ENCODE measurements at regions not wholly inside any gene's neighbourhood (a gene's known extent, or its start where the extent isn't known, plus 50 kb on each side); places are given as distances from the start of the nearest gene placed in this dataset.

GRCh38 chr10:29067628-29068027 is 221.2 kb upstream of the LYZL1 start:
- H3K9me3 ChIP-seq (ENCODE audit: control extremely low read depth in 1 of 5, control insufficient read depth in 4 of 5, insufficient read depth in 2 of 5, low read depth in 1 of 5, low read length in 4 of 5): no peaks in the 10 kb centered on the region
- POLR2A ChIA-PET: no interaction called here
- peaks cover 0 to 4% (median 0%) of the 10 kb centered on the region in 5 experiments for H3K27me3 ChIP-seq (replicated peaks in 2 of 5; ENCODE audit: control insufficient read depth in 4 of 5, insufficient read depth in 5 of 5, low read length in 4 of 5)
- DNase-seq: no peak
- no peak overlapping the region for H3K4me3 ChIP-seq (ENCODE audit: control insufficient read depth in 1 of 7, extremely low read depth in 1 of 7, insufficient read depth in 4 of 7, low read depth in 2 of 7, low read length in 6 of 7)
- H3K36me3 ChIP-seq (ENCODE audit: control insufficient read depth in 4 of 4, insufficient read depth in 4 of 4, low read length in 3 of 4): no peaks in the 10 kb centered on the region
- WGBS (ENCODE audit: insufficient coverage): no CpG with 5 or more reads among the region's 3 CpGs
- H3K4me1 ChIP-seq (ENCODE audit: control extremely low read depth in 1 of 4, control insufficient read depth in 4 of 4, insufficient read depth in 4 of 4, low read length in 3 of 4): no peaks in the 10 kb centered on the region
- no peak overlapping the region for H3K27ac ChIP-seq (ENCODE audit: insufficient read depth in 1 of 2, low read depth in 1 of 2, low read length in 2 of 2, poor library complexity in 1 of 2, severe bottlenecking in 2 of 2)
- CTCF ChIA-PET: no interaction called here

- Histone ChIP-seq H3K27ac (ENCODE audit: insufficient read depth in 1 of 2, low read depth in 1 of 2, low read length in 2 of 2, poor library complexity in 1 of 2, severe bottlenecking in 2 of 2) (no peak overlapping the region), H3K4me1 (ENCODE audit: control extremely low read depth in 1 of 4, control insufficient read depth in 4 of 4, insufficient read depth in 4 of 4, low read length in 3 of 4) (no peaks in the 10 kb centered on the region), H3K9me3 (ENCODE audit: control extremely low read depth in 1 of 5, control insufficient read depth in 4 of 5, insufficient read depth in 2 of 5, low read depth in 1 of 5, low read length in 4 of 5) (no peaks in the 10 kb centered on the region), H3K27me3 (replicated peaks in 2 of 5; ENCODE audit: control insufficient read depth in 4 of 5, insufficient read depth in 5 of 5, low read length in 4 of 5) (peaks cover 0 to 4% (median 0%) of the 10 kb centered on the region in 5 experiments), H3K4me3 (ENCODE audit: control insufficient read depth in 1 of 7, extremely low read depth in 1 of 7, insufficient read depth in 4 of 7, low read depth in 2 of 7, low read length in 6 of 7) (no peak overlapping the region), H3K36me3 (ENCODE audit: control insufficient read depth in 4 of 4, insufficient read depth in 4 of 4, low read length in 3 of 4) (no peaks in the 10 kb centered on the region)
- no peak for DNase-seq
- WGBS (ENCODE audit: insufficient coverage): no CpG with 5 or more reads among the region's 1 CpG
- ChIA-PET POLR2A (no interaction called here), CTCF (no interaction called here)
Measured at GRCh38 chr10:29068302-29068701, 220.6 kb upstream of the LYZL1 start.

- DNase-seq: no peak
- Histone ChIP-seq H3K27ac (ENCODE audit: insufficient read depth in 1 of 2, low read depth in 1 of 2, low read length in 2 of 2, poor library complexity in 1 of 2, severe bottlenecking in 2 of 2) (no peak overlapping the region), H3K4me1 (ENCODE audit: control extremely low read depth in 1 of 4, control insufficient read depth in 4 of 4, insufficient read depth in 4 of 4, low read length in 3 of 4) (no peaks in the 10 kb centered on the region), H3K9me3 (ENCODE audit: control extremely low read depth in 1 of 5, control insufficient read depth in 4 of 5, insufficient read depth in 2 of 5, low read depth in 1 of 5, low read length in 4 of 5) (no peaks in the 10 kb centered on the region), H3K4me3 (ENCODE audit: control insufficient read depth in 1 of 7, extremely low read depth in 1 of 7, insufficient read depth in 4 of 7, low read depth in 2 of 7, low read length in 6 of 7) (no peak overlapping the region), H3K27me3 (replicated peaks in 2 of 5; ENCODE audit: control insufficient read depth in 4 of 5, insufficient read depth in 5 of 5, low read length in 4 of 5) (peaks cover 0 to 4% (median 0%) of the 10 kb centered on the region in 5 experiments), H3K36me3 (ENCODE audit: control insufficient read depth in 4 of 4, insufficient read depth in 4 of 4, low read length in 3 of 4) (no peaks in the 10 kb centered on the region)
- CTCF ChIA-PET: no interaction called here
- WGBS (ENCODE audit: insufficient coverage): 100% methylated on average over 3 of the region's 6 CpGs
- POLR2A ChIA-PET: no interaction called here
Measured at GRCh38 chr10:29068966-29069365, 219.9 kb upstream of the LYZL1 start.

GRCh38 chr10:29069941-29070340 is 218.9 kb upstream of the LYZL1 start:
- WGBS (ENCODE audit: insufficient coverage): 97% methylated on average over 3 of the region's 4 CpGs
- POLR2A ChIA-PET: no interaction called here
- H3K36me3 ChIP-seq (ENCODE audit: control insufficient read depth in 4 of 4, insufficient read depth in 4 of 4, low read length in 3 of 4): no peaks in the 10 kb centered on the region
- DNase-seq: no peak
- no peak overlapping the region for H3K4me3 ChIP-seq (ENCODE audit: control insufficient read depth in 1 of 7, extremely low read depth in 1 of 7, insufficient read depth in 4 of 7, low read depth in 2 of 7, low read length in 6 of 7)
- no peak overlapping the region for H3K27ac ChIP-seq (ENCODE audit: insufficient read depth in 1 of 2, low read depth in 1 of 2, low read length in 2 of 2, poor library complexity in 1 of 2, severe bottlenecking in 2 of 2)
- H3K4me1 ChIP-seq (ENCODE audit: control extremely low read depth in 1 of 4, control insufficient read depth in 4 of 4, insufficient read depth in 4 of 4, low read length in 3 of 4): no peaks in the 10 kb centered on the region
- H3K27me3 ChIP-seq (replicated peaks in 2 of 5; ENCODE audit: control insufficient read depth in 4 of 5, insufficient read depth in 5 of 5, low read length in 4 of 5): peaks cover 0 to 4% (median 0%) of the 10 kb centered on the region in 5 experiments
- CTCF ChIA-PET: no interaction called here
- H3K9me3 ChIP-seq (ENCODE audit: control extremely low read depth in 1 of 5, control insufficient read depth in 4 of 5, insufficient read depth in 2 of 5, low read depth in 1 of 5, low read length in 4 of 5): no peaks in the 10 kb centered on the region

- ChIA-PET POLR2A (no interaction called here), CTCF (no interaction called here)
- Histone ChIP-seq H3K4me1 (ENCODE audit: control extremely low read depth in 1 of 4, control insufficient read depth in 4 of 4, insufficient read depth in 4 of 4, low read length in 3 of 4) (no peaks in the 10 kb centered on the region), H3K4me3 (ENCODE audit: control insufficient read depth in 1 of 7, extremely low read depth in 1 of 7, insufficient read depth in 4 of 7, low read depth in 2 of 7, low read length in 6 of 7) (no peak overlapping the region), H3K27ac (ENCODE audit: insufficient read depth in 1 of 2, low read depth in 1 of 2, low read length in 2 of 2, poor library complexity in 1 of 2, severe bottlenecking in 2 of 2) (no peak overlapping the region), H3K27me3 (replicated peaks in 2 of 5; ENCODE audit: control insufficient read depth in 4 of 5, insufficient read depth in 5 of 5, low read length in 4 of 5) (no peaks in the 10 kb centered on the region), H3K9me3 (ENCODE audit: control extremely low read depth in 1 of 5, control insufficient read depth in 4 of 5, insufficient read depth in 2 of 5, low read depth in 1 of 5, low read length in 4 of 5) (no peaks in the 10 kb centered on the region), H3K36me3 (ENCODE audit: control insufficient read depth in 4 of 4, insufficient read depth in 4 of 4, low read length in 3 of 4) (no peaks in the 10 kb centered on the region)
- no peak for DNase-seq
- WGBS (ENCODE audit: insufficient coverage): 100% methylated on average over 1 of the region's 4 CpGs
Measured at GRCh38 chr10:29078919-29079318, 210.0 kb upstream of the LYZL1 start.

GRCh38 chr10:29081231-29081630 is 207.6 kb upstream of the LYZL1 start:
- H3K27ac ChIP-seq (ENCODE audit: insufficient read depth in 1 of 2, low read depth in 1 of 2, low read length in 2 of 2, poor library complexity in 1 of 2, severe bottlenecking in 2 of 2): no peak overlapping the region

GRCh38 chr10:29081951-29082685 is 206.8 kb upstream of the LYZL1 start:
- ChIA-PET POLR2A (no interaction called here), CTCF (interaction anchor here (1.3 kb wide), 1 partner anchor 11 kb away, joined by 4 read pairs; no protein-coding TSS in a partner anchor)
- no peak for DNase-seq
- Histone ChIP-seq H3K4me3 (ENCODE audit: control insufficient read depth in 1 of 7, extremely low read depth in 1 of 7, insufficient read depth in 4 of 7, low read depth in 2 of 7, low read length in 6 of 7) (no peak overlapping the region), H3K36me3 (ENCODE audit: control insufficient read depth in 4 of 4, insufficient read depth in 4 of 4, low read length in 3 of 4) (no peaks in the 10 kb centered on the region), H3K9me3 (ENCODE audit: control extremely low read depth in 1 of 5, control insufficient read depth in 4 of 5, insufficient read depth in 2 of 5, low read depth in 1 of 5, low read length in 4 of 5) (no peaks in the 10 kb centered on the region), H3K27me3 (replicated peaks in 2 of 5; ENCODE audit: control insufficient read depth in 4 of 5, insufficient read depth in 5 of 5, low read length in 4 of 5) (no peaks in the 10 kb centered on the region), H3K4me1 (ENCODE audit: control extremely low read depth in 1 of 4, control insufficient read depth in 4 of 4, insufficient read depth in 4 of 4, low read length in 3 of 4) (no peaks in the 10 kb centered on the region), H3K27ac (ENCODE audit: insufficient read depth in 1 of 2, low read depth in 1 of 2, low read length in 2 of 2, poor library complexity in 1 of 2, severe bottlenecking in 2 of 2) (no peak overlapping the region)
- WGBS (ENCODE audit: insufficient coverage): 97% methylated on average over 12 of the region's 13 CpGs

More at GRCh38 chr10:29081231-29081630, 207.6 kb upstream of the LYZL1 start:
- Histone ChIP-seq H3K27me3 (replicated peaks in 2 of 5; ENCODE audit: control insufficient read depth in 4 of 5, insufficient read depth in 5 of 5, low read length in 4 of 5) (no peaks in the 10 kb centered on the region), H3K36me3 (ENCODE audit: control insufficient read depth in 4 of 4, insufficient read depth in 4 of 4, low read length in 3 of 4) (no peaks in the 10 kb centered on the region), H3K4me3 (ENCODE audit: control insufficient read depth in 1 of 7, extremely low read depth in 1 of 7, insufficient read depth in 4 of 7, low read depth in 2 of 7, low read length in 6 of 7) (no peak overlapping the region), H3K9me3 (ENCODE audit: control extremely low read depth in 1 of 5, control insufficient read depth in 4 of 5, insufficient read depth in 2 of 5, low read depth in 1 of 5, low read length in 4 of 5) (no peaks in the 10 kb centered on the region), H3K4me1 (ENCODE audit: control extremely low read depth in 1 of 4, control insufficient read depth in 4 of 4, insufficient read depth in 4 of 4, low read length in 3 of 4) (no peaks in the 10 kb centered on the region)
- CTCF ChIA-PET: no interaction called here
- POLR2A ChIA-PET: no interaction called here
- no peak for DNase-seq
- WGBS (ENCODE audit: insufficient coverage): 98% methylated on average over 5 of the region's 5 CpGs
